ENCODE measurements at regions not wholly inside any gene's neighbourhood (a gene's known extent, or its start where the extent isn't known, plus 50 kb on each side); places are given as distances from the start of the nearest gene placed in this dataset.

GRCh38 chr21:16695074-16695473 is 817.8 kb upstream of the CXADR start:
- H3K4me1 ChIP-seq = no peaks in the 10 kb centered on the region
- no peak overlapping the region for H3K27ac ChIP-seq
- H3K9me3 ChIP-seq = peaks cover 0 to 8% of the 10 kb centered on the region in 2 donors
- no peaks in the 10 kb centered on the region for H3K27me3 ChIP-seq
- TF ChIP-seq, protein P1, sequence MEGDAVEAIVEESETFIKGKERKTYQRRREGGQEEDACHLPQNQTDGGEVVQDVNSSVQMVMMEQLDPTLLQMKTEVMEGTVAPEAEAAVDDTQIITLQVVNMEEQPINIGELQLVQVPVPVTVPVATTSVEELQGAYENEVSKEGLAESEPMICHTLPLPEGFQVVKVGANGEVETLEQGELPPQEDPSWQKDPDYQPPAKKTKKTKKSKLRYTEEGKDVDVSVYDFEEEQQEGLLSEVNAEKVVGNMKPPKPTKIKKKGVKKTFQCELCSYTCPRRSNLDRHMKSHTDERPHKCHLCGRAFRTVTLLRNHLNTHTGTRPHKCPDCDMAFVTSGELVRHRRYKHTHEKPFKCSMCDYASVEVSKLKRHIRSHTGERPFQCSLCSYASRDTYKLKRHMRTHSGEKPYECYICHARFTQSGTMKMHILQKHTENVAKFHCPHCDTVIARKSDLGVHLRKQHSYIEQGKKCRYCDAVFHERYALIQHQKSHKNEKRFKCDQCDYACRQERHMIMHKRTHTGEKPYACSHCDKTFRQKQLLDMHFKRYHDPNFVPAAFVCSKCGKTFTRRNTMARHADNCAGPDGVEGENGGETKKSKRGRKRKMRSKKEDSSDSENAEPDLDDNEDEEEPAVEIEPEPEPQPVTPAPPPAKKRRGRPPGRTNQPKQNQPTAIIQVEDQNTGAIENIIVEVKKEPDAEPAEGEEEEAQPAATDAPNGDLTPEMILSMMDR (IDR thresholded peaks at IDR 0.05) = no peak
- H3K36me3 ChIP-seq = no peaks in the 10 kb centered on the region
- H3K4me3 ChIP-seq = no peak overlapping the region
- DNase-seq (ENCODE audit: low spot score) = no peak

DNA sequence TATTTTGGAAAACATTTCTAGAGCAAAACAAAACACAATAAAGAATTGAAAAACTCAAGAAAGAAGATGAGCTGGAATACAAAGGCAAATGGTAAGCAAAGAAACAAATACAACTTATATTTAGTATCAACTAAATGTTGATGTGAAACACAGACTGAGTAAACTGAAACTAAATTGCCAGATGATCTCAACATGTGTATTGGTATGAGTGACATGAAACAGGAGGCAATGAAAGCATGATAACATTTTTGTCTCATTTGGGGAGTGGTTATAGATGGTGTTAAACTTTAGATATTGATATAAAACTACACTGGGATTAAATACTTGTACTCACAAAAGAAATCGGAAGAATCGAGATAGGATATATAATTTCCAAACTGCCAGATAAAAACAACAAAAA is 805.6 kb upstream of the CXADR start:
- no peak for DNase-seq (ENCODE audit: low spot score)
- Histone ChIP-seq H3K9me3 (no peaks in the 10 kb centered on the region), H3K36me3 (no peaks in the 10 kb centered on the region), H3K27ac (no peak overlapping the region), H3K4me3 (no peak overlapping the region), H3K27me3 (no peaks in the 10 kb centered on the region), H3K4me1 (no peaks in the 10 kb centered on the region)
- TF ChIP-seq, protein P1 (IDR thresholded peaks at IDR 0.05) = no peak

DNA sequence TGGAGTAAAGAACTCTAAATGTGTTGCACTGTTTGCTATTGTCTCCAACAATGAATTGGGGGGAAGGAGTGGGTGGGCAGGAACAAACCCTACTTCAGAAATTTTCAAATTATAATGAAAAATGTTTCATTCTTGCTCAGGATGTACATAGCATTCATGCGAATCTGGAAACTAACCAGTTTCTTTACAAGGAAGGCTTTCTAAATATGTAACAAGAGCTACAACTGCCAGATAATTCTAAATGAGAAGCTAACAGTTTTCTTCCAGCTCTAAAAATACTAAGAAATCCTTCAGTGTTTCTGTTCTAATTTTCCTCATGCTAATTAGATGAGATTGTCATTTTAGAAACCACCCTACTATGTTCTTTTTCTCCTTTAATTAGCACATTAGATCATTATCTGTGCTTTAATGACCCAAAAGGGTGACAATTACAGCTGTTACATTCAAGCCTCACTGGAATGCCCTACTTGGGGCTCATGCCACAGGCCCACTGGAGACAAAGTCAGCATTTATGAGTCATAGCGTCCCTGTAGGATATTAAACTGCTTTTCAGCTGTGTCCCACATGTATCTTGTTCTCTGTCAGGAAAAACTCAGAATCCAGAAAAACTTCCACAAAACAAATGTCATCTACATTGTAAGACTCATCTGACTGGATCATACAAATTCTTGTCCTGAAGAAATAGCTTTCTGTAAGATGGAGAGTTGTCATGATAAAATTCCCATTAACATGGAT is 804.6 kb upstream of the CXADR start:
- no peaks in the 10 kb centered on the region for H3K27me3 ChIP-seq
- H3K9me3 ChIP-seq = no peaks in the 10 kb centered on the region
- TF ChIP-seq, protein P1 (IDR thresholded peaks at IDR 0.05) = no peak
- H3K4me3 ChIP-seq = no peak overlapping the region
- H3K36me3 ChIP-seq = no peaks in the 10 kb centered on the region
- peak overlapping the region in 1 of 2 donors; percentile 30 for H3K27ac ChIP-seq
- no peak for DNase-seq (ENCODE audit: low spot score)
- H3K4me1 ChIP-seq = no peaks in the 10 kb centered on the region

DNA sequence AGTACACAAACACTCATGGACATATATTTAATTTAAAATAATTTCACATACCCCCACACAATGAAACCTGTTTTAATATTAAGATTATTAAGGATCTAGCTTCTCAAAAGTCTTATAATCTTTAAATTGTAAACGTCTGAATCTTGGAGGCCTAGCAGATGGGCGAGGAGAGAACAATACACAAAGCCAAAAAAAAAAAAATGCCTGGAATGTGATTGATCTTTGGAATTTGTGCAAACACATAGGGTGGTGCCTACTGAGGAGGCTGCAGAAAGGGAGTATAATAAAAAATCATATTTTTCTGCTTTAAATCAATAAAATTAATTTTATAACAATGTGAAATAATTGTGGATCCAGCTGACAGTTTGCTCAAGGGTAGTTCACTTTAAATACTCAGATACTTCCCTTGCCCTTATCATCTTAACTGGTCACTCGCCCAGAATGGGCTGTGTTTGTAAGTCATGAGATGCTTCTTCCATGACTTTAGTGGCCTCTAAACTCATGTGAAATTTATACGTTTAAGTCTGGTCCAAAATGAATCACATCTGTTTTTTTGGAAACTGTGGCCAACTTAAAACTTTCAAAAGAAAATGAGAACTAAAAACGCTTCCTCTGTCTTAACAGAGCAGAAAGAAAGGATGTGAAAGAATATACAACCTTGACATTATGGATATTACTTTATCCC is 802.8 kb upstream of the CXADR start:
- TF ChIP-seq, protein P1 (IDR thresholded peaks at IDR 0.05) = no peak
- Histone ChIP-seq H3K9me3 (no peaks in the 10 kb centered on the region), H3K27me3 (no peaks in the 10 kb centered on the region), H3K4me3 (no peak overlapping the region), H3K36me3 (no peaks in the 10 kb centered on the region), H3K4me1 (no peaks in the 10 kb centered on the region), H3K27ac (peak overlapping the region in 1 of 2 donors; percentile 51)
- no peak for DNase-seq (ENCODE audit: low spot score)

DNA sequence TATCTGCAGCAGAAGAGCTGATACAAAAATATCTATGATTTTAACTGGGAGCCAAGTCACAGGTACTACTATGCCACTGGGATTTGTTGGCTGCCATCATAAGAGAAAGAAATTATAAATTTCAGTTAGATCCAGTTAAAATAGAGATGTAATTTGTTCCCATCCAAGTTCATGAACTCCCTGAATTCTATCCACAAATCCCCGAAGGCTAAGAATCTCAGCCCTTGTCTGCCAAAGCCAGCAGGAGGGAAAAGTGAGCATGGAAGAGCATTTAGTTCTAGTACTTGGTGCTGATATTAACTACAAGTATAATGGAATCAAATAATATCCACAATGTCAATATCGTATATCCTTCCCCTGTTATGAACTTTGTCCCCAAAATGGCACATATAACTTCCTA is 801.1 kb upstream of the CXADR start:
- H3K36me3 ChIP-seq = no peaks in the 10 kb centered on the region
- TF ChIP-seq, protein P1 (IDR thresholded peaks at IDR 0.05) = no peak
- DNase-seq (ENCODE audit: low spot score) = no peak

More for the DNA sequence above, 801.1 kb upstream of the CXADR start:
- H3K27ac ChIP-seq = no peak overlapping the region
- H3K27me3 ChIP-seq = no peaks in the 10 kb centered on the region
- no peak overlapping the region for H3K4me3 ChIP-seq
- no peaks in the 10 kb centered on the region for H3K4me1 ChIP-seq
- no peaks in the 10 kb centered on the region for H3K9me3 ChIP-seq
